H9 (cell line): ENCODE measurements at regions not wholly inside any gene's neighbourhood (a gene's known extent, or its start where the extent isn't known, plus 50 kb on each side); places are given as distances from the start of the nearest gene placed in this dataset.

Source experiments
- DNase-seq: peaks from one replicate; pipeline ENCODE4 v3.0.0-alpha.2; 2017
- H2AFZ ChIP-seq: one replicate; pipeline ENCODE4 v1.6.1; 2013; ENCODE audit warnings: mild to moderate bottlenecking, low read length, control low read depth, moderate library complexity
- H2AK5ac ChIP-seq: 2 replicates; pipeline ENCODE4 v1.6.1; 2013; ENCODE audit warnings: low read length, control low read depth, mixed read lengths; ENCODE audit not compliant: insufficient read length
- H2BK120ac ChIP-seq: one replicate; pipeline ENCODE4 v1.6.1; 2013; ENCODE audit warnings: low read depth, mild to moderate bottlenecking, low read length, control low read depth, inconsistent platforms; ENCODE audit not compliant: poor library complexity, severe bottlenecking
- H2BK12ac ChIP-seq: 2 replicates; pipeline ENCODE4 v1.6.1; 2013; ENCODE audit warnings: low read length, control low read depth, mixed read lengths, low read depth; ENCODE audit not compliant: insufficient read length
- H2BK15ac ChIP-seq: 2 replicates; pipeline ENCODE4 v1.6.1; 2013; ENCODE audit warnings: low read depth, low read length, control low read depth
- H2BK20ac ChIP-seq: one replicate; pipeline ENCODE4 v1.6.1; 2013; ENCODE audit warnings: low read depth, mild to moderate bottlenecking, low read length, control low read depth, inconsistent platforms; ENCODE audit not compliant: poor library complexity, severe bottlenecking
- H2BK5ac ChIP-seq: 2 replicates; pipeline ENCODE4 v1.6.1; 2013; ENCODE audit warnings: low read length, control low read depth, mixed read lengths; ENCODE audit not compliant: insufficient read length
- H3K14ac ChIP-seq: 2 replicates; pipeline ENCODE4 v1.6.1; 2013; ENCODE audit warnings: low read length, control low read depth; ENCODE audit not compliant: insufficient read depth
- H3K18ac ChIP-seq: 2 replicates; pipeline ENCODE4 v1.6.1; 2013; ENCODE audit warnings: low read depth, mild to moderate bottlenecking, mixed read lengths, low read length, control low read depth; ENCODE audit not compliant: insufficient read length
- H3K23ac ChIP-seq: 2 replicates; pipeline ENCODE4 v1.6.1; 2013; ENCODE audit warnings: low read length, control low read depth, mixed read lengths, low read depth; ENCODE audit not compliant: insufficient read length
- H3K23me2 ChIP-seq: 2 replicates; pipeline ENCODE4 v1.6.1; 2013; ENCODE audit warnings: low read depth, mild to moderate bottlenecking, mixed read lengths, low read length, control low read depth; ENCODE audit not compliant: insufficient read length, poor library complexity, severe bottlenecking
- H3K27ac ChIP-seq: 2 replicates; pipeline ENCODE4 v1.5.1; 2013; ENCODE audit warnings: low read length, control low read depth, mixed read lengths, low read depth; ENCODE audit not compliant: insufficient read length
- H3K27me3 ChIP-seq: 2 replicates; pipeline ENCODE4 v1.6.1; 2013; ENCODE audit warnings: low read length, control low read depth, inconsistent platforms; ENCODE audit not compliant: insufficient read depth
- H3K4ac ChIP-seq: 2 replicates; pipeline ENCODE4 v1.6.1; 2013; ENCODE audit warnings: low read depth, mild to moderate bottlenecking, control low read depth, inconsistent platforms, low read length, moderate library complexity
- H3K4me1 ChIP-seq: 2 replicates; pipeline ENCODE4 v1.6.1; 2013; ENCODE audit warnings: low read length, control low read depth, inconsistent platforms; ENCODE audit not compliant: insufficient read depth
- H3K4me2 ChIP-seq: 2 replicates; pipeline ENCODE4 v1.6.1; 2013; ENCODE audit warnings: low read length, control low read depth, mixed read lengths; ENCODE audit not compliant: insufficient read length, insufficient read depth
- H3K56ac ChIP-seq: 2 replicates; pipeline ENCODE4 v1.6.1; 2013; ENCODE audit warnings: low read depth, mild to moderate bottlenecking, mixed read lengths, low read length, control low read depth; ENCODE audit not compliant: insufficient read length
- H3K79me1 ChIP-seq: 2 replicates; pipeline ENCODE4 v1.6.1; 2013; ENCODE audit warnings: low read depth, mild to moderate bottlenecking, moderate library complexity, low read length, control low read depth, inconsistent platforms; ENCODE audit not compliant: insufficient read depth, poor library complexity, severe bottlenecking
- H3K79me2 ChIP-seq: 2 replicates; pipeline ENCODE4 v1.6.1; 2013; ENCODE audit warnings: low read length, control low read depth, inconsistent platforms; ENCODE audit not compliant: insufficient read depth
- H3K9ac ChIP-seq: 2 replicates; pipeline ENCODE4 v1.6.1; 2013; ENCODE audit warnings: low read length, control low read depth, mixed read lengths; ENCODE audit not compliant: insufficient read length; ENCODE audit errors: extremely low read depth
- H3K9me3 ChIP-seq: one replicate; pipeline ENCODE4 v1.6.1; 2013; ENCODE audit warnings: low read depth, low read length, inconsistent platforms; ENCODE audit not compliant: control insufficient read depth
- H3T11ph ChIP-seq: one replicate; pipeline ENCODE4 v1.6.1; 2013; ENCODE audit warnings: mild to moderate bottlenecking, low read length, control low read depth, inconsistent platforms
- H4K20me1 ChIP-seq: one replicate; pipeline ENCODE4 v1.6.1; 2013; ENCODE audit not compliant: control insufficient read depth, insufficient read length, insufficient read depth
- H4K5ac ChIP-seq: 2 replicates; pipeline ENCODE4 v1.6.1; 2013; ENCODE audit warnings: low read depth, mild to moderate bottlenecking, mixed read lengths, low read length, control low read depth; ENCODE audit not compliant: insufficient read length
- H4K8ac ChIP-seq: replicated peaks from 2 replicates; pipeline ENCODE4 v1.6.1; 2013; ENCODE audit warnings: low read length, control low read depth, mixed read lengths, low read depth; ENCODE audit not compliant: insufficient read length
- H4K91ac ChIP-seq: 2 replicates; pipeline ENCODE4 v1.6.1; 2013; ENCODE audit warnings: low read depth, mild to moderate bottlenecking, moderate library complexity, mixed read lengths, low read length, control low read depth; ENCODE audit not compliant: insufficient read length
- H3K27ac Mint-ChIP-seq, 3 experiments: 2 replicates in 2 of 3; 3 replicates in 1 of 3; pipeline ENCODE4 v1.8.0; 2020 to 2021; ENCODE audit warnings: mixed read lengths in 3 of 3, mild to moderate bottlenecking in 1 of 3, moderate library complexity in 1 of 3
- H3K27me3 Mint-ChIP-seq: 2 replicates; pipeline ENCODE4 v1.8.0; 2021; ENCODE audit warnings: low read depth, mild to moderate bottlenecking, moderate library complexity, mixed read lengths
- H3K36me3 Mint-ChIP-seq, 3 experiments: 2 replicates in 2 of 3; 3 replicates in 1 of 3; pipeline ENCODE4 v1.8.0; 2020 to 2021; ENCODE audit warnings: low read depth in 3 of 3, mixed read lengths in 3 of 3; ENCODE audit not compliant: insufficient read depth in 1 of 3
- H3K4me1 Mint-ChIP-seq, 2 experiments: 2 replicates each; pipeline ENCODE4 v1.8.0; 2020; ENCODE audit warnings: mixed read lengths in 2 of 2
- H3K4me3 Mint-ChIP-seq, 2 experiments: 2 replicates in 1 of 2; 3 replicates in 1 of 2; pipeline ENCODE4 v1.8.0; 2020 to 2021; ENCODE audit warnings: mild to moderate bottlenecking in 2 of 2, mixed read lengths in 2 of 2, moderate library complexity in 1 of 2
- H3K9me3 Mint-ChIP-seq, 2 experiments: 2 replicates in 1 of 2; 3 replicates in 1 of 2; pipeline ENCODE4 v1.8.0; 2020; ENCODE audit warnings: mild to moderate bottlenecking in 2 of 2, mixed read lengths in 2 of 2, moderate library complexity in 1 of 2
- CTCF ChIP-seq: fragments of 200-600 bp; sonication (generic); conservative IDR thresholded peaks from 3 replicates; pipeline ENCODE4 v1.8.0; 2021; ENCODE audit warnings: antibody characterized with exemption, mild to moderate bottlenecking
- WGBS: extraction: QIAGEN DNeasy Blood & Tissue Kit; methylation state at CpG from one replicate; pipeline ENCODE4 v1.1.7; 2013; ENCODE audit warnings: missing lambda C conversion rate, low lambda C conversion rate, mixed read lengths; ENCODE audit not compliant: insufficient read length; ENCODE audit errors: extremely low coverage; 5-methylcytosine and 5-hydroxymethylcytosine counted together

- Histone ChIP-seq H4K91ac (no peak overlapping the region), H2AK5ac (no peak overlapping the region), H2BK5ac (no peak overlapping the region), H3K27me3 (no peaks in the 10 kb centered on the region), H4K8ac (no peak overlapping the region), H4K5ac (no peak overlapping the region), H2BK120ac (no peak overlapping the region), H2BK12ac (no peak overlapping the region), H3K9me3 (no peaks in the 10 kb centered on the region), H3K4ac (no peak overlapping the region), H2AFZ (no peak overlapping the region), H3K79me1 (no peaks in the 10 kb centered on the region), H3K23ac (no peak overlapping the region), H3K23me2 (no peaks in the 10 kb centered on the region), H3K79me2 (no peaks in the 10 kb centered on the region), H3K27ac (no peak overlapping the region), H3T11ph (no peak overlapping the region), H2BK15ac (no peak overlapping the region), H4K20me1 (no peaks in the 10 kb centered on the region), H3K14ac (no peak overlapping the region), H3K18ac (no peak overlapping the region), H3K4me2 (no peak overlapping the region), H3K56ac (no peak overlapping the region), H3K9ac (no peak overlapping the region), H3K4me1 (no peaks in the 10 kb centered on the region), H2BK20ac (no peak overlapping the region)
- no peak overlapping the region for H3K4me3 Mint-ChIP-seq
- no peaks in the 10 kb centered on the region for H3K9me3 Mint-ChIP-seq
- no peak overlapping the region for H3K27ac Mint-ChIP-seq
- peak; percentile 87 for TF ChIP-seq CTCF
- no peaks in the 10 kb centered on the region for H3K4me1 Mint-ChIP-seq
- peaks cover 2% of the 10 kb centered on the region; the same call in 1 of the 2 replicates for H3K27me3 Mint-ChIP-seq
- no peaks in the 10 kb centered on the region for H3K36me3 Mint-ChIP-seq
- WGBS = no CpG with 5 or more reads among the region's 3 CpGs
- peak; percentile 73 for DNase-seq
These were observed 347.8 kb upstream of the PITX2 start for GRCh38 chr4:110970642-110971041.
